SKM-1 treated with dmso at 0.1 percent for 144 hours (cell line): ENCODE measurements at regions not wholly inside any gene's neighbourhood (a gene's known extent, or its start where the extent isn't known, plus 50 kb on each side); places are given as distances from the start of the nearest gene placed in this dataset.

Experiments
- DNase-seq: peaks from one replicate; lab custom pipeline; 2025; ENCODE audit not compliant: unreplicated experiment; lab: John Stamatoyannopoulos, UW

GRCh38 chr7:46530081-46530750 lies 609.1 kb upstream of the IGFBP3 start:
- DNase-seq, result no peak

GRCh38 chr7:46527360-46527759 lies 606.3 kb upstream of the IGFBP3 start:
- DNase-seq, result no peak

- DNase-seq, result no peak
Observed at GRCh38 chr7:46525876-46526275, 604.8 kb upstream of the IGFBP3 start.

- no peak for DNase-seq
Observed at GRCh38 chr7:46524350-46524749, 603.3 kb upstream of the IGFBP3 start.

- DNase-seq, result no peak
Observed at GRCh38 chr7:46522354-46522906, 601.4 kb upstream of the IGFBP3 start.

GRCh38 chr7:46518713-46519112 lies 597.6 kb upstream of the IGFBP3 start:
- DNase-seq, result no peak

GRCh38 chr7:46515844-46516590 lies 594.9 kb upstream of the IGFBP3 start:
- DNase-seq, result no peak

- no peak for DNase-seq
Observed at GRCh38 chr7:46513447-46513848, 592.4 kb upstream of the IGFBP3 start.

- no peak for DNase-seq
Observed at GRCh38 chr7:46512891-46513413, 591.9 kb upstream of the IGFBP3 start.

GRCh38 chr7:46511442-46512215 lies 590.6 kb upstream of the IGFBP3 start:
- DNase-seq, result no peak

- DNase-seq, result no peak
Observed at GRCh38 chr7:46508583-46508982, 587.5 kb upstream of the IGFBP3 start.

- DNase-seq, result no peak
Observed at GRCh38 chr7:46507560-46507959, 586.5 kb upstream of the IGFBP3 start.

GRCh38 chr7:46494441-46494840 lies 573.4 kb upstream of the IGFBP3 start:
- DNase-seq, result no peak

- DNase-seq, result no peak
Observed at GRCh38 chr7:46494028-46494427, 573.0 kb upstream of the IGFBP3 start.

GRCh38 chr7:46493196-46493595 lies 572.1 kb upstream of the IGFBP3 start:
- DNase-seq, result no peak

GRCh38 chr7:46492466-46492865 lies 571.4 kb upstream of the IGFBP3 start:
- no peak for DNase-seq

GRCh38 chr7:46490406-46490805 lies 569.3 kb upstream of the IGFBP3 start:
- DNase-seq, result no peak

GRCh38 chr7:46489106-46489505 lies 568.0 kb upstream of the IGFBP3 start:
- DNase-seq, result no peak

- DNase-seq, result no peak
Observed at GRCh38 chr7:46488607-46489006, 567.5 kb upstream of the IGFBP3 start.

- DNase-seq, result no peak
Observed at GRCh38 chr7:46486256-46487206, 565.5 kb upstream of the IGFBP3 start.
